ENCODE measurements at regions not wholly inside any gene's neighbourhood (a gene's known extent, or its start where the extent isn't known, plus 50 kb on each side); places are given as distances from the start of the nearest gene placed in this dataset.

- Histone ChIP-seq H3K4me2 (ENCODE audit: low read length) (no peak overlapping the region), H2BK5ac (ENCODE audit: low read length) (no peak overlapping the region), H4K8ac (ENCODE audit: low read depth, low read length) (no peak overlapping the region), H3K79me1 (ENCODE audit: low read length) (no peaks in the 10 kb centered on the region), H2BK15ac (replicated peaks; ENCODE audit: low read depth) (no peak overlapping the region), H3K9ac (ENCODE audit: low read length) (no peak overlapping the region), H3K27me3 (ENCODE audit: insufficient read depth, low read length, poor library complexity) (no peaks in the 10 kb centered on the region), H2BK120ac (ENCODE audit: low read depth, low read length) (no peak overlapping the region), H3K18ac (ENCODE audit: low read length) (no peak overlapping the region), H2AK5ac (ENCODE audit: low read length) (no peak overlapping the region), H3K27ac (ENCODE audit: low read depth, low read length) (no peak overlapping the region), H3K4me1 (ENCODE audit: control insufficient read depth, low read depth, low read length) (no peaks in the 10 kb centered on the region), H4K5ac (ENCODE audit: low read length) (no peak overlapping the region), H3K23ac (ENCODE audit: low read length) (no peak overlapping the region), H3K56ac (ENCODE audit: low read length) (no peak overlapping the region), H3K36me3 (ENCODE audit: control insufficient read depth, insufficient read depth, low read length) (no peaks in the 10 kb centered on the region), H3K79me2 (ENCODE audit: control insufficient read depth, insufficient read depth, low read length) (no peaks in the 10 kb centered on the region), H3K4me3 (ENCODE audit: low read length) (no peak overlapping the region), H3K4ac (ENCODE audit: low read depth, low read length) (no peak overlapping the region)
- no CpG with 5 or more reads among the region's 1 CpG for WGBS (ENCODE audit: extremely low coverage, insufficient coverage, low lambda C conversion rate)
- no peak for DNase-seq
These were observed 633.8 kb downstream of the IGSF11 start for GRCh38 chr3:118400886-118401285.

- H3K4ac ChIP-seq (ENCODE audit: low read depth, low read length), result no peak overlapping the region
- H3K4me2 ChIP-seq (ENCODE audit: low read length), result no peak overlapping the region
- H3K9ac ChIP-seq (ENCODE audit: low read length), result no peak overlapping the region
- no peaks in the 10 kb centered on the region for H3K79me2 ChIP-seq (ENCODE audit: control insufficient read depth, insufficient read depth, low read length)
- no peak overlapping the region for H2BK120ac ChIP-seq (ENCODE audit: low read depth, low read length)
- no peak overlapping the region for H3K18ac ChIP-seq (ENCODE audit: low read length)
- no peak overlapping the region for H3K4me3 ChIP-seq (ENCODE audit: low read length)
- no peaks in the 10 kb centered on the region for H3K4me1 ChIP-seq (ENCODE audit: control insufficient read depth, low read depth, low read length)
- no peak overlapping the region for H3K27ac ChIP-seq (ENCODE audit: low read depth, low read length)
- H4K5ac ChIP-seq (ENCODE audit: low read length), result no peak overlapping the region
- H3K79me1 ChIP-seq (ENCODE audit: low read length), result no peaks in the 10 kb centered on the region
- H2AK5ac ChIP-seq (ENCODE audit: low read length), result no peak overlapping the region
- no peaks in the 10 kb centered on the region for H3K36me3 ChIP-seq (ENCODE audit: control insufficient read depth, insufficient read depth, low read length)
- no peak for DNase-seq
- no peak overlapping the region for H3K23ac ChIP-seq (ENCODE audit: low read length)
- no peaks in the 10 kb centered on the region for H3K27me3 ChIP-seq (ENCODE audit: insufficient read depth, low read length, poor library complexity)
- H2BK5ac ChIP-seq (ENCODE audit: low read length), result no peak overlapping the region
- no peak overlapping the region for H3K56ac ChIP-seq (ENCODE audit: low read length)
- no peak overlapping the region for H2BK15ac ChIP-seq (replicated peaks; ENCODE audit: low read depth)
- H4K8ac ChIP-seq (ENCODE audit: low read depth, low read length), result no peak overlapping the region
These were observed 632.8 kb downstream of the IGSF11 start for GRCh38 chr3:118401887-118402286.

- DNase-seq, result no peak
- no peaks in the 10 kb centered on the region for H3K27me3 ChIP-seq (ENCODE audit: insufficient read depth, low read length, poor library complexity)
- no peaks in the 10 kb centered on the region for H3K4me1 ChIP-seq (ENCODE audit: control insufficient read depth, low read depth, low read length)
- no peak overlapping the region for H2BK120ac ChIP-seq (ENCODE audit: low read depth, low read length)
- no peak overlapping the region for H3K4me3 ChIP-seq (ENCODE audit: low read length)
- H3K79me1 ChIP-seq (ENCODE audit: low read length), result no peaks in the 10 kb centered on the region
- H3K4me2 ChIP-seq (ENCODE audit: low read length), result no peak overlapping the region
- no peak overlapping the region for H4K5ac ChIP-seq (ENCODE audit: low read length)
- no peaks in the 10 kb centered on the region for H3K36me3 ChIP-seq (ENCODE audit: control insufficient read depth, insufficient read depth, low read length)
- H3K18ac ChIP-seq (ENCODE audit: low read length), result no peak overlapping the region
- no peak overlapping the region for H2BK5ac ChIP-seq (ENCODE audit: low read length)
- no peak overlapping the region for H3K4ac ChIP-seq (ENCODE audit: low read depth, low read length)
- H3K9ac ChIP-seq (ENCODE audit: low read length), result no peak overlapping the region
- no peak overlapping the region for H2BK15ac ChIP-seq (replicated peaks; ENCODE audit: low read depth)
- no peak overlapping the region for H2AK5ac ChIP-seq (ENCODE audit: low read length)
- H3K56ac ChIP-seq (ENCODE audit: low read length), result no peak overlapping the region
- no CpG with 5 or more reads among the region's 1 CpG for WGBS (ENCODE audit: extremely low coverage, insufficient coverage, low lambda C conversion rate)
- no peak overlapping the region for H3K27ac ChIP-seq (ENCODE audit: low read depth, low read length)
- H4K8ac ChIP-seq (ENCODE audit: low read depth, low read length), result no peak overlapping the region
- H3K23ac ChIP-seq (ENCODE audit: low read length), result no peak overlapping the region
- no peaks in the 10 kb centered on the region for H3K79me2 ChIP-seq (ENCODE audit: control insufficient read depth, insufficient read depth, low read length)
These were observed 631.7 kb downstream of the IGSF11 start for GRCh38 chr3:118402971-118403370.

- Histone ChIP-seq H3K27ac (ENCODE audit: low read depth, low read length) (no peak overlapping the region), H2BK5ac (ENCODE audit: low read length) (no peak overlapping the region), H3K18ac (ENCODE audit: low read length) (no peak overlapping the region), H4K5ac (ENCODE audit: low read length) (no peak overlapping the region), H3K4ac (ENCODE audit: low read depth, low read length) (no peak overlapping the region), H4K8ac (ENCODE audit: low read depth, low read length) (no peak overlapping the region), H3K27me3 (ENCODE audit: insufficient read depth, low read length, poor library complexity) (no peaks in the 10 kb centered on the region), H2AK5ac (ENCODE audit: low read length) (no peak overlapping the region), H3K9ac (ENCODE audit: low read length) (no peak overlapping the region), H3K4me2 (ENCODE audit: low read length) (no peak overlapping the region), H3K36me3 (ENCODE audit: control insufficient read depth, insufficient read depth, low read length) (no peaks in the 10 kb centered on the region), H2BK15ac (replicated peaks; ENCODE audit: low read depth) (no peak overlapping the region), H3K4me1 (ENCODE audit: control insufficient read depth, low read depth, low read length) (no peaks in the 10 kb centered on the region), H3K79me2 (ENCODE audit: control insufficient read depth, insufficient read depth, low read length) (no peaks in the 10 kb centered on the region), H3K56ac (ENCODE audit: low read length) (no peak overlapping the region), H3K79me1 (ENCODE audit: low read length) (no peaks in the 10 kb centered on the region), H3K23ac (ENCODE audit: low read length) (no peak overlapping the region), H3K4me3 (ENCODE audit: low read length) (no peak overlapping the region), H2BK120ac (ENCODE audit: low read depth, low read length) (no peak overlapping the region)
- WGBS (ENCODE audit: extremely low coverage, insufficient coverage, low lambda C conversion rate), result no CpG with 5 or more reads among the region's 2 CpGs
- no peak for DNase-seq
These were observed 628.1 kb downstream of the IGSF11 start for GRCh38 chr3:118406562-118406961.

GRCh38 chr3:118408431-118408830 lies 626.2 kb downstream of the IGSF11 start:
- no peak overlapping the region for H3K27ac ChIP-seq (ENCODE audit: low read depth, low read length)
- H2BK15ac ChIP-seq (replicated peaks; ENCODE audit: low read depth), result no peak overlapping the region
- H3K79me2 ChIP-seq (ENCODE audit: control insufficient read depth, insufficient read depth, low read length), result no peaks in the 10 kb centered on the region
- H4K5ac ChIP-seq (ENCODE audit: low read length), result no peak overlapping the region
- H3K18ac ChIP-seq (ENCODE audit: low read length), result no peak overlapping the region
- H2BK120ac ChIP-seq (ENCODE audit: low read depth, low read length), result no peak overlapping the region
- H3K27me3 ChIP-seq (ENCODE audit: insufficient read depth, low read length, poor library complexity), result no peaks in the 10 kb centered on the region
- no peaks in the 10 kb centered on the region for H3K4me1 ChIP-seq (ENCODE audit: control insufficient read depth, low read depth, low read length)
- no peak overlapping the region for H3K4me3 ChIP-seq (ENCODE audit: low read length)
- no peaks in the 10 kb centered on the region for H3K36me3 ChIP-seq (ENCODE audit: control insufficient read depth, insufficient read depth, low read length)
- no peak overlapping the region for H2AK5ac ChIP-seq (ENCODE audit: low read length)
- no peak overlapping the region for H3K4ac ChIP-seq (ENCODE audit: low read depth, low read length)
- H2BK5ac ChIP-seq (ENCODE audit: low read length), result no peak overlapping the region
- no peak for DNase-seq
- H3K9ac ChIP-seq (ENCODE audit: low read length), result no peak overlapping the region
- no peak overlapping the region for H3K56ac ChIP-seq (ENCODE audit: low read length)
- H3K79me1 ChIP-seq (ENCODE audit: low read length), result no peaks in the 10 kb centered on the region
- no peak overlapping the region for H3K4me2 ChIP-seq (ENCODE audit: low read length)
- no peak overlapping the region for H3K23ac ChIP-seq (ENCODE audit: low read length)
- H4K8ac ChIP-seq (ENCODE audit: low read depth, low read length), result no peak overlapping the region

GRCh38 chr3:118412503-118412902 lies 622.1 kb downstream of the IGSF11 start:
- Histone ChIP-seq H3K27me3 (ENCODE audit: insufficient read depth, low read length, poor library complexity) (no peaks in the 10 kb centered on the region), H2AK5ac (ENCODE audit: low read length) (no peak overlapping the region), H3K56ac (ENCODE audit: low read length) (no peak overlapping the region), H3K4me1 (ENCODE audit: control insufficient read depth, low read depth, low read length) (no peaks in the 10 kb centered on the region), H2BK15ac (replicated peaks; ENCODE audit: low read depth) (no peak overlapping the region), H3K36me3 (ENCODE audit: control insufficient read depth, insufficient read depth, low read length) (no peaks in the 10 kb centered on the region), H3K79me2 (ENCODE audit: control insufficient read depth, insufficient read depth, low read length) (no peaks in the 10 kb centered on the region), H3K4ac (ENCODE audit: low read depth, low read length) (no peak overlapping the region), H3K9ac (ENCODE audit: low read length) (no peak overlapping the region), H3K27ac (ENCODE audit: low read depth, low read length) (no peak overlapping the region), H2BK5ac (ENCODE audit: low read length) (no peak overlapping the region), H3K79me1 (ENCODE audit: low read length) (no peaks in the 10 kb centered on the region), H3K18ac (ENCODE audit: low read length) (no peak overlapping the region), H3K4me3 (ENCODE audit: low read length) (no peak overlapping the region), H2BK120ac (ENCODE audit: low read depth, low read length) (no peak overlapping the region), H4K8ac (ENCODE audit: low read depth, low read length) (no peak overlapping the region), H4K5ac (ENCODE audit: low read length) (no peak overlapping the region), H3K4me2 (ENCODE audit: low read length) (no peak overlapping the region), H3K23ac (ENCODE audit: low read length) (no peak overlapping the region)
- WGBS (ENCODE audit: extremely low coverage, insufficient coverage, low lambda C conversion rate), result no CpG with 5 or more reads among the region's 1 CpG
- DNase-seq, result peak; percentile 3

Measured in mesendoderm (in vitro differentiated cells).